Neutrophil (primary cell): ENCODE measurements at regions not wholly inside any gene's neighbourhood (a gene's known extent, or its start where the extent isn't known, plus 50 kb on each side); places are given as distances from the start of the nearest gene placed in this dataset.

Experiments used
- H3K27ac ChIP-seq: fragments of 200-600 bp; sonication (generic); 2 replicates; pipeline ENCODE4 v1.5.1; 2016; ENCODE audit warnings: mild to moderate bottlenecking, moderate library complexity
- H3K27me3 ChIP-seq: fragments of 200-600 bp; sonication (generic); 2 replicates; pipeline ENCODE4 v1.6.0; 2016; ENCODE audit warnings: mild to moderate bottlenecking
- H3K36me3 ChIP-seq: fragments of 200-600 bp; sonication (generic); 2 replicates; pipeline ENCODE4 v1.5.1; 2017
- H3K4me1 ChIP-seq, 2 experiments: fragments of 200-600 bp in 1 of 2; sonication (generic) in 1 of 2; 1 replicate in 1 of 2; 2 replicates in 1 of 2; pipeline versions ENCODE4 v1.5.1 to v1.6.1; 2013 to 2016; ENCODE audit warnings: low read depth in 1 of 2, low read length in 1 of 2, mild to moderate bottlenecking in 1 of 2, moderate library complexity in 1 of 2; ENCODE audit not compliant: control insufficient read depth in 1 of 2, insufficient read depth in 1 of 2
- H3K4me3 ChIP-seq, 2 experiments: fragments of 200-600 bp in 1 of 2; sonication (generic) in 1 of 2; 1 replicate in 1 of 2; 2 replicates in 1 of 2; pipeline ENCODE4 v1.5.1; 2013 to 2016; ENCODE audit warnings: low read depth in 1 of 2, low read length in 1 of 2, mild to moderate bottlenecking in 1 of 2, moderate library complexity in 1 of 2
- H3K9me3 ChIP-seq: fragments of 200-600 bp; sonication (generic); 2 replicates; pipeline ENCODE4 v1.5.1; 2016
- CTCF ChIP-seq: fragments of 200-600 bp; sonication (generic); IDR thresholded peaks from 2 replicates; pipeline ENCODE4 v1.5.1; 2016; ENCODE audit warnings: antibody characterized with exemption

DNA sequence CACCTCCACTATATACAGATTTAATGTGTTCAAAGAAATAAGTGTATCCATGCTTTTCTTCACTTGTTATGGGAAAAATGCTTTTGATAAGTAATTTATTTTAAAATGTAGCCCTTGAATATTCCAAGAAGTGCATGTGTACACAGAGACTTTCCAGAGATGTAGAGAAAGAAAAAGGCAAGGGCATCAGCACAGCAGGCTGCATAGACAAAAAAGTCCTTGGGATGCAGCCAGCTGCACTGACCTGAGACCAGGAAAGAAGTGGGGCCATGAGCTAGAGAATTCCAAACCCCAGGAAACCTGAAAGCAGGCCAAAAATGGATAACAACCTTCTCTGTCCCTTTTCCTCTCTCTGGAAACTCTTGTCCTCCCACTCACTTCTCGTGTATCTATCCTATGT lies 51.6 kb upstream of the PRDM8 start:
- Histone ChIP-seq H3K27me3 (no peaks in the 10 kb centered on the region), H3K27ac (no peak overlapping the region), H3K36me3 (no peaks in the 10 kb centered on the region), H3K9me3 (no peaks in the 10 kb centered on the region), H3K4me3 (no peak overlapping the region), H3K4me1 (peaks cover 40 to 42% of the 10 kb centered on the region in 2 experiments)
- TF ChIP-seq CTCF, result no peak

- Histone ChIP-seq H3K27me3 (no peaks in the 10 kb centered on the region), H3K4me1 (peaks cover 49 to 51% of the 10 kb centered on the region in 2 experiments), H3K4me3 (no peak overlapping the region), H3K27ac (peak overlapping the region; percentile 30), H3K36me3 (no peaks in the 10 kb centered on the region), H3K9me3 (no peaks in the 10 kb centered on the region)
- no peak for TF ChIP-seq CTCF
These were observed 52.4 kb upstream of the PRDM8 start for GRCh38 chr4:80144676-80145470.

DNA sequence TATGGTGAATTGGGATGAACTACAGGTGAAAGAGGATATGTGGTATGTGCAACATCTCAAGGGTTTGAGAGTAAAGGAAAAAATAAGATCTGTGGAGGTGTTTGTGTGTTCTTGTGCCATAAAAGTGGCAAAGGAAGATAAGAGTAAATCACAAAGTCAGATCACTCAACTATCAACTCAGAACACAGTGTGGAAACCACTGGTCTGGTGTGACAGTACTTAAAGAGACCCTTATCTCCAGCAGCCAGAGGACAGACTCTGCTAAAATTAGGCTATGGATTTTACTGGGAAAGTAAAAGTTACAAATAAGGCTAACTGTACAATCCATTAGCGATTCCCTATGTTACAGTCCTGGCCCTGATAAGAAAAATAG lies 54.0 kb upstream of the PRDM8 start:
- peak overlapping the region; percentile 88 for H3K27ac ChIP-seq
- no peak for TF ChIP-seq CTCF

DNA sequence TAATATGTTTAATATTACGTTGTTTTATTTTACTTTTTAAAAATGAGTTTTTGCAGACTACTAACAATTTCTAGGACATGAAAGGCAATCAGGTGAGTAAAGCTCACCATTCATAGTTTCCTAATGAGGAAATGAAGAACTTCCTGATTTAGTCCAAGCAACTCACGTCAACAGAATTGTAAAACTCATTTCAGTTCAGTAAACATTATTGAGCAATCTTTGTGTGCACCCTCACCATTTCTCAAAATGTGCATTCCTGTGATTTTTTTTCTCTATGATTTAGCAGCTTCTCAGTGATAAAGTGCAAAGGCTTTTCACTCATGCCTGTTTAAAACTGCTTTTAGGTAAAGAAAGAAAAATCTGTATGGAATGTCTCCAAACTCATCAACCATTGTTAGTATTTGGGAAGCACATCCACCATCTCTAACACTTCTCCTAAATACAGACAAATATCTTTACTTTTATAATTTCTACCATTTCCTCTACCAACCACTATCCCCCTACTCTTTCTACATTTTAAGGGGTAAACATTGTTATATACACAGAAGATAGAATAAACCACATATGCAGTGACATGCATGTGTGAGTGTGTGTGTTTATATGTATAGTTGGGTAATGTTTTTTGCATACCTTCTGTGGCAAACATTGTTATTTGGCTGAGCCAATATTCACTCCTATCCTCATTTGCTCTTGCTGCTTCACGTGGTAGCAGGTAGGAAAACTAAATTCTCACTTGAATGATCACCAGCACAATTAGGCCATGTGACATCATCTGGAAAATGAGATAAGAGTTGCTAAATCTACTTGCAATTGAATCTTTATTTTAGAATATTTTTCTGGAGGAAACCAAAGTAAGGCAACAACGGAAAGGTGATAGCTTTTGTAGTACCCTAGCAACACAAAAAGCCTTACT lies 54.7 kb upstream of the PRDM8 start:
- H3K9me3 ChIP-seq, result no peaks in the 10 kb centered on the region
- H3K36me3 ChIP-seq, result no peaks in the 10 kb centered on the region
- TF ChIP-seq CTCF, result no peak
- H3K27ac ChIP-seq, result peak overlapping the region; percentile 88
- H3K4me3 ChIP-seq, result no peak overlapping the region
- H3K4me1 ChIP-seq, result peaks cover 65 to 66% of the 10 kb centered on the region in 2 experiments
- H3K27me3 ChIP-seq, result no peaks in the 10 kb centered on the region

More for the DNA sequence above, 54.0 kb upstream of the PRDM8 start:
- H3K36me3 ChIP-seq, result no peaks in the 10 kb centered on the region
- no peaks in the 10 kb centered on the region for H3K27me3 ChIP-seq
- H3K4me3 ChIP-seq, result no peak overlapping the region
- no peaks in the 10 kb centered on the region for H3K9me3 ChIP-seq
- peaks cover 64 to 66% of the 10 kb centered on the region in 2 experiments for H3K4me1 ChIP-seq

DNA sequence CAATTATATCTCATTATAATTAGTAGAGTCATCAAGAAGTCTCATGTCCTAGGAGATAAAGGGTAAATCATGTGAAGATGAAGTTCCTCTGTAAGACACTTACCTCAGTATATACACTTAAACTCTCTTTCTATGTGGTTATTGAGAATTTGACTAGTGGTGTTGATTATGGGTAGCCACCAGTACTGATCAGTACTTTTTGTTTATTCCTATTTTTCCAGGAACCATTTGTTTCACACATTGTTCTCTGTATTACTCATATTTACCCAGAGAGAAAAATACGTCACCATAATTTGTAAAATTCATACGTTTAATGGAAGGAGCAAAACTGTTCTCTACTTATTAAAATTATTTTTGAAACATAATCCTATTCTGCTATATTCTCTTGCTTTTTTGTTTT lies 55.8 kb upstream of the PRDM8 start:
- peak overlapping the region; percentile 88 for H3K27ac ChIP-seq
- H3K27me3 ChIP-seq, result no peaks in the 10 kb centered on the region
- H3K4me3 ChIP-seq, result no peak overlapping the region
- no peak for TF ChIP-seq CTCF
- H3K4me1 ChIP-seq, result peaks cover 65 to 66% of the 10 kb centered on the region in 2 experiments
- H3K36me3 ChIP-seq, result no peaks in the 10 kb centered on the region
- H3K9me3 ChIP-seq, result no peaks in the 10 kb centered on the region
